Dermis blood vessel endothelial cell (primary cell): ENCODE measurements at regions not wholly inside any gene's neighbourhood (a gene's known extent, or its start where the extent isn't known, plus 50 kb on each side); places are given as distances from the start of the nearest gene placed in this dataset.
"Not testable (repeated sequence)": the region's sequence is repeated elsewhere in the genome, so short reads cannot be mapped to it uniquely, and the experiment has no call there.

Experiments
- DNase-seq: peaks from one replicate; pipeline ENCODE4 v3.0.0; 2010

- no peak for DNase-seq
Observed at GRCh38 chr3:193130576-193130975, 110.4 kb upstream of the PLAAT1 start.

GRCh38 chr3:193132241-193132640 is 108.8 kb upstream of the PLAAT1 start:
- no peak for DNase-seq

GRCh38 chr3:193132964-193133363 is 108.1 kb upstream of the PLAAT1 start:
- no peak for DNase-seq

- DNase-seq = no peak
Observed at GRCh38 chr3:193134856-193135255, 106.2 kb upstream of the PLAAT1 start.

GRCh38 chr3:193140381-193140780 is 100.6 kb upstream of the PLAAT1 start:
- DNase-seq = no peak

- no peak for DNase-seq
Observed at GRCh38 chr3:193145248-193145647, 95.8 kb upstream of the PLAAT1 start.

GRCh38 chr3:193148688-193149473 is 92.1 kb upstream of the PLAAT1 start:
- no peak for DNase-seq

GRCh38 chr3:193149998-193150397 is 91.0 kb upstream of the PLAAT1 start:
- no peak for DNase-seq

- not testable (repeated sequence) for DNase-seq
Observed at GRCh38 chr3:193155044-193155781, 85.8 kb upstream of the PLAAT1 start.

- DNase-seq = no peak
Observed at GRCh38 chr3:193157051-193157450, 84.0 kb upstream of the PLAAT1 start.

- no peak for DNase-seq
Observed at GRCh38 chr3:193165431-193166120, 75.4 kb upstream of the PLAAT1 start.

GRCh38 chr3:193168931-193169330 is 72.1 kb upstream of the PLAAT1 start:
- no peak for DNase-seq

GRCh38 chr3:193174140-193174539 is 66.9 kb upstream of the PLAAT1 start:
- DNase-seq = no peak

GRCh38 chr3:193179332-193180012 is 61.5 kb upstream of the PLAAT1 start:
- DNase-seq = not testable (repeated sequence)

- DNase-seq = no peak
Observed at GRCh38 chr3:193187070-193187722, 53.8 kb upstream of the PLAAT1 start.

GRCh38 chr3:193190146-193190786 is 50.8 kb upstream of the PLAAT1 start:
- peak; percentile 57 for DNase-seq
